ENCODE measurements at regions not wholly inside any gene's neighbourhood (a gene's known extent, or its start where the extent isn't known, plus 50 kb on each side); places are given as distances from the start of the nearest gene placed in this dataset.

GRCh38 chr16:63737633-63738032 lies 1384.2 kb downstream of the CDH11 start:
- Histone ChIP-seq H3K9ac (ENCODE audit: low read length) (no peak overlapping the region), H3K4me3 (ENCODE audit: low read length) (no peak overlapping the region), H3K9me3 (ENCODE audit: low read length) (no peaks in the 10 kb centered on the region), H4K20me1 (ENCODE audit: insufficient read depth) (no peaks in the 10 kb centered on the region), H3K4me2 (ENCODE audit: low read length) (no peak overlapping the region), H2AFZ (ENCODE audit: low read depth, low read length) (no peak overlapping the region), H3K79me2 (replicated peaks; ENCODE audit: insufficient read depth, low read length) (no peaks in the 10 kb centered on the region), H3K27ac (ENCODE audit: low read length) (no peak overlapping the region), H3K9me2 (ENCODE audit: insufficient read depth, low read length) (no peaks in the 10 kb centered on the region), H3F3A (ENCODE audit: insufficient read depth, low read length, poor library complexity, severe bottlenecking) (no peaks in the 10 kb centered on the region), H3K27me3 (ENCODE audit: insufficient read depth, low read depth, low read length) (no peaks in the 10 kb centered on the region), H3K36me3 (ENCODE audit: insufficient read depth, low read length) (no peaks in the 10 kb centered on the region)
- TF ChIP-seq MXI1 (conservative IDR thresholded peaks at IDR 0.05; ENCODE audit: poor library complexity, severe bottlenecking) (no peak), EP300 (conservative IDR thresholded peaks at IDR 0.05; ENCODE audit: poor library complexity, severe bottlenecking) (no peak)

DNA sequence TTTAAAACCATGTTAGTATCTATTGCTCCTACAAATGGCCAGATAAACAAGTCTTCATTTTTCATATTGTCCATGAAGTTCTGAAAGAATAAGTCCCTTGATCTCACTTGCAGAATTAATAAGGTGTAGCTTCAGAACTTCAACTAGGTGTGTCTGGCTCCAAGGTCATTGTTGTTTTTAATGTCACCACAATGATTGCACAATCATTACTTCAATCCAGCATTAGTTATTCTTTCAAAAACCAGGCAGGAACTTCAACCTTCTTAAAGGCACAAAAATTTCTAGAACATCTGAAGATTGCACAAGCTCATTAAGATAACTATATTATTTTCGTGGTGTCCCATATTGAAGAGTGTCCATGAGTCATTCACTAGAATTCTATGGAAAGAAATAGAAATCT lies 1386.4 kb downstream of the CDH11 start:
- no peak overlapping the region for H3K27ac ChIP-seq (ENCODE audit: low read length)
- no peak overlapping the region for H2AFZ ChIP-seq (ENCODE audit: low read depth, low read length)
- TF ChIP-seq POLR2AphosphoS5 (IDR thresholded peaks at IDR 0.05), result no peak
- TF ChIP-seq CTCF (IDR thresholded peaks at IDR 0.05; ENCODE audit: poor library complexity, severe bottlenecking), result no peak
- TF ChIP-seq REST (IDR thresholded peaks at IDR 0.05; ENCODE audit: borderline replicate concordance), result no peak
- TF ChIP-seq MXI1 (conservative IDR thresholded peaks at IDR 0.05; ENCODE audit: poor library complexity, severe bottlenecking), result no peak
- H3K9me3 ChIP-seq (ENCODE audit: low read length), result no peaks in the 10 kb centered on the region
- H3K4me2 ChIP-seq (ENCODE audit: low read length), result no peak overlapping the region
- no peaks in the 10 kb centered on the region for H3K36me3 ChIP-seq (ENCODE audit: insufficient read depth, low read length)
- no peaks in the 10 kb centered on the region for H4K20me1 ChIP-seq (ENCODE audit: insufficient read depth)
- no peaks in the 10 kb centered on the region for H3K9me2 ChIP-seq (ENCODE audit: insufficient read depth, low read length)
- H3K4me3 ChIP-seq (ENCODE audit: low read length), result no peak overlapping the region
- no peak overlapping the region for H3K9ac ChIP-seq (ENCODE audit: low read length)
- no peaks in the 10 kb centered on the region for H3K79me2 ChIP-seq (replicated peaks; ENCODE audit: insufficient read depth, low read length)
- no peaks in the 10 kb centered on the region for H3K27me3 ChIP-seq (ENCODE audit: insufficient read depth, low read depth, low read length)
- no peaks in the 10 kb centered on the region for H3F3A ChIP-seq (ENCODE audit: insufficient read depth, low read length, poor library complexity, severe bottlenecking)

DNA sequence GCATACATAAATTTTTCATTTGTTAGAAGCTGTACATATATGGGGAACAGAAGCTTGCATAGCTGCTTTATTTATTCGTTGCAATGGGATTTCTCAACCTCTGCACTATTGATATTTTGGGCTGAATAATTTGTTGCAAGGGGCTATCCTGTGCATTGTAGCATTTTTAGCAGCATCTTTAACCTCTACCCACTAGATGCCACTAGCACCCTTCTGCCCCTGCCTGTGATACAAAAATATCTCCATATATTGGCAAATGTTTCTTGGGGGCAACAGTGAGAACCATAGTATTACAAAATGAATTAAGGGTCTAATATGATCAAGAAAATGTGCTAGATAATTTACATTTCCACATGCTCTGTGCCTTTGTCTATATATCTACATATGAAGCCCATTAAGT lies 1401.0 kb downstream of the CDH11 start:
- Histone ChIP-seq H2AFZ (ENCODE audit: low read depth, low read length) (no peak overlapping the region), H3K9ac (ENCODE audit: low read length) (no peak overlapping the region), H3K27me3 (ENCODE audit: insufficient read depth, low read depth, low read length) (no peaks in the 10 kb centered on the region), H3K9me2 (ENCODE audit: insufficient read depth, low read length) (no peaks in the 10 kb centered on the region), H3K4me3 (ENCODE audit: low read length) (no peak overlapping the region), H3K79me2 (replicated peaks; ENCODE audit: insufficient read depth, low read length) (no peaks in the 10 kb centered on the region), H4K20me1 (ENCODE audit: insufficient read depth) (no peaks in the 10 kb centered on the region), H3K36me3 (ENCODE audit: insufficient read depth, low read length) (no peaks in the 10 kb centered on the region), H3K4me2 (ENCODE audit: low read length) (no peak overlapping the region), H3K9me3 (ENCODE audit: low read length) (no peaks in the 10 kb centered on the region), H3F3A (ENCODE audit: insufficient read depth, low read length, poor library complexity, severe bottlenecking) (no peaks in the 10 kb centered on the region), H3K27ac (ENCODE audit: low read length) (no peak overlapping the region)
- TF ChIP-seq CTCF (IDR thresholded peaks at IDR 0.05; ENCODE audit: poor library complexity, severe bottlenecking), result peak; percentile 40
- TF ChIP-seq EP300 (conservative IDR thresholded peaks at IDR 0.05; ENCODE audit: poor library complexity, severe bottlenecking), result no peak
- no peak for TF ChIP-seq REST (IDR thresholded peaks at IDR 0.05; ENCODE audit: borderline replicate concordance)
- TF ChIP-seq SMC3 (conservative IDR thresholded peaks at IDR 0.05; ENCODE audit: poor library complexity), result no peak
- TF ChIP-seq MXI1 (conservative IDR thresholded peaks at IDR 0.05; ENCODE audit: poor library complexity, severe bottlenecking), result no peak
- no peak for TF ChIP-seq EZH2 (IDR thresholded peaks at IDR 0.05; ENCODE audit: borderline replicate concordance, insufficient read depth, low read length, poor library complexity, severe bottlenecking)
- peak; percentile 46 for TF ChIP-seq RAD21 (conservative IDR thresholded peaks at IDR 0.05)
- TF ChIP-seq TAF1 (IDR thresholded peaks at IDR 0.05; ENCODE audit: low read depth), result no peak
- no peak for TF ChIP-seq POLR2AphosphoS5 (IDR thresholded peaks at IDR 0.05)
